Stimulated activated CD4-positive, alpha-beta T cell treated with anti-CD3 and anti-CD28 coated beads, Interleukin-1b, Interleukin-23, amount 100 ng/mL, for 48 hours (primary cell): ENCODE measurements at regions not wholly inside any gene's neighbourhood (a gene's known extent, or its start where the extent isn't known, plus 50 kb on each side); places are given as distances from the start of the nearest gene placed in this dataset.
"Not testable (repeated sequence)": the region's sequence is repeated elsewhere in the genome, so short reads cannot be mapped to it uniquely, and the experiment has no call there.

Experiments
- DNase-seq: peaks from one replicate; pipeline ENCODE4 v3.0.0-alpha.2; 2020

DNA sequence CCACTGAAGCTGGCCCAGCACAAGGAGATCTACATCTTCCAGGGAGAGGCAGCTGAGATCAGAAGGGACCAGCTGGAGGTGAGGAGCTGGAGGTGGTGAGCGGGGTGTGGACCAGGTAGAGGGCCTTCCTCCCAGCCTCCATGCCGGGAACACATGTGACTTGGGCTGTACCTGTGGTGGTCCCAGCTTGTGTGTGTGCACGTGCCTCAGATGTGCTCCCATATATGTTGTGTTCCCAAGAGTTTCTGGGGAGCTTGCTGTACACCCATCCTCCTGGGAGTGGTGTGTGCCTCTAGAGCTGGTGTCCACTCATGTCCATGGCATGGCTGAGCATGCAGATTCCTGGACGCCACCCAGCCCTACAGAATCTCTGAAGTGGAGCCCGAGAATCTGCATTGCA, 183.7 kb upstream of the AKAP13 start:
- not testable (repeated sequence) for DNase-seq

DNA sequence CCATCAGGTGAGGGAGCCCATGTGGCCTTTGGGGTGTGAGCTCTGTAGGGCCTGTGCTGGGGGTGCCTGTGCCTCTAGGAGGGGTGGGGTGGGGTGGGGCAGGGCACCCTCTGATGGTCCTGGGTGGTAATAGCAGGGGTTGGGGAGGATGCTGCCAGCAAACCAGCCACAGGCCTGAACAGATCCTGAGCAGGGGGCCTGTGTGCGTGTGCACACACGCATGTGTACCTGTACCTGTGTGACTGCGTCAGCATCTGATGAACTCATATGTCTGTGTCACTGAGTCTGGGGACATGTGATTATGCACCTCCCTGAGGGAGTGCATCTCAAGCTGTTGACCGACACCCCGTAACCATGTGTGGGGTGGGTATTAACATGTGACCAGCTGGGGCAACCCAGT, 182.8 kb upstream of the AKAP13 start:
- not testable (repeated sequence) for DNase-seq

- not testable (repeated sequence) for DNase-seq
These were observed 182.0 kb upstream of the AKAP13 start for GRCh38 chr15:85198432-85198831.

GRCh38 chr15:85200215-85200614, 180.2 kb upstream of the AKAP13 start:
- DNase-seq = not testable (repeated sequence)

- not testable (repeated sequence) for DNase-seq
These were observed 179.1 kb upstream of the AKAP13 start for GRCh38 chr15:85201118-85201793.

GRCh38 chr15:85204481-85204880, 175.9 kb upstream of the AKAP13 start:
- DNase-seq = not testable (repeated sequence)

DNA sequence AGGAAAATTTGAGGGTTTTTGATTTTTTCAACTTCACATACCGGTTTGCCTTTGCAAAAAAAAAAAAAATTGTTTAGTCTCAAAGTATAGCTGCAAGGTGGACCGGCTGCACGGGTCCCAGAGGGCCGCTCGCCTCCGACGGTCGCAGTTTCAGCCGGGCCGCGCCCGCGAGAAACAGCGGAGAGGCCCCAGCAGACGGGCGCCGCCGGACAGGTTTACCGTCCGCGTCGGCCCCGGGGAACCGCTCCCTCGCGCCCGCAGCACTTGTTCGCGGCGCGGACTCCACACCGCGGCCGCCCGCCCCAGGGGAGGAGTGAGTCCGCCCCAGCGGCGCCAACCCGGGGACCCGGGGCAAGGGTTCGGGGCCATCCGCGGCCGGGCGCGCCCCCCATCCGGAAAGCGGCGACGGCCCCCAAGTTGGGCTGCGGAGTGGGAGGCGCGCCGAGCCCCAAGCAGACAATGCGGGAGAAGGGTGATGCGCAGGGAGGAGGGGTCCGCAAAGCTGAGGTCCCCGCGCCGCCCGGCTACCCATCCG, 146.5 kb upstream of the AKAP13 start:
- not testable (repeated sequence) for DNase-seq

GRCh38 chr15:85234450-85235196, 145.8 kb upstream of the AKAP13 start:
- not testable (repeated sequence) for DNase-seq

DNA sequence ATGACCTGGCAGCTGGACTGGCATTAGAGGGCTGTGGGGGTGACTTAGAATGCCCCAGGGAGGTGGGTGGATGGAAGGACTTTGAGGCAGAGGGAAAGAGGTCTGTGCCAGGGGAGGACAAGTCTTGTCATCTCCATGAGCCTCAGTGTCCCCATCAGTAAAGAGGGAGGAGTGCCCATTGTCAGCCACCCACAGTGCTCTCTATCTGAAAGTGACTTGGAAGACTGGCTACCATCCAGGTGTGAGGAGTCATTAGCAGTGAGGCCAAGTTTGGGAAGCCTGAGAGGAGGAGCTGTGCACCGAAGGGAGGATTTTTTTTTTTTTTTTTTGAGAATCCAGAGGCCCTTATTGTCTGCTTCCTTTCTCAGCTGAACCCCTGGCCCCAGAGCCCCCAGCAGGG, 136.3 kb upstream of the AKAP13 start:
- DNase-seq = not testable (repeated sequence)

DNA sequence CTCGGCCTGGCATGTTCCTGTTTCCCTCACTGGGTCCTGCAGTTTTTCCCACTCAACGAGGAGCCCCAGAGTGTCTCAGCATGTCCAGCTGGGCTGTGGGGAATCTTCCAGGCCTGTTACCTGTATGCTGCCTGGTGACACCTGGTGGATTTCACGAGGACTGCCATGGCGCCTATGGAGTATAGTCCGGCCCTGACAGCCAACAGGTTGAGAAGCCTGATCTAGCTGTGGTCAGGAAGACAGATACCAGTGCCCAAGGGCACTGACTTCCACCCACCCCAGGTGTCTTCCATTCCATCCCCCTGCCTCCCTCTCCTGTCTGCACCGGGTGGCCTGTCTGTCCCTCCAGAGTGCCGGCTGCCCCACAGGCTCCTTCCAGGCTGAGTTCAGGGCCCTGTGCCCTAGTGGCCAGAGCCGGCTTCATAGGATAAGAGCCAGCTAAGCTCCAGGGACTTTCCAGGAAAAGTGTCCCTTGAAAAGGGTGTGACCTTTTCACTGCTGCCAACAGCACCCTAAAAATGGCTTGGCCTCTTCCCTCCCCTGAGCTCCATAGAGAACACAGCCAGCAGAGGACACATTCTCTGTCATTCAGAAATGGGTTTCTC, 129.4 kb upstream of the AKAP13 start:
- DNase-seq = not testable (repeated sequence)

GRCh38 chr15:85253196-85253915, 127.0 kb upstream of the AKAP13 start:
- not testable (repeated sequence) for DNase-seq

- not testable (repeated sequence) for DNase-seq
These were observed 125.4 kb upstream of the AKAP13 start for GRCh38 chr15:85254961-85255360.

GRCh38 chr15:85255502-85255901, 124.9 kb upstream of the AKAP13 start:
- not testable (repeated sequence) for DNase-seq

- DNase-seq = not testable (repeated sequence)
These were observed 124.1 kb upstream of the AKAP13 start for GRCh38 chr15:85256009-85256997.

GRCh38 chr15:85258062-85258445, 122.3 kb upstream of the AKAP13 start:
- DNase-seq = not testable (repeated sequence)

DNA sequence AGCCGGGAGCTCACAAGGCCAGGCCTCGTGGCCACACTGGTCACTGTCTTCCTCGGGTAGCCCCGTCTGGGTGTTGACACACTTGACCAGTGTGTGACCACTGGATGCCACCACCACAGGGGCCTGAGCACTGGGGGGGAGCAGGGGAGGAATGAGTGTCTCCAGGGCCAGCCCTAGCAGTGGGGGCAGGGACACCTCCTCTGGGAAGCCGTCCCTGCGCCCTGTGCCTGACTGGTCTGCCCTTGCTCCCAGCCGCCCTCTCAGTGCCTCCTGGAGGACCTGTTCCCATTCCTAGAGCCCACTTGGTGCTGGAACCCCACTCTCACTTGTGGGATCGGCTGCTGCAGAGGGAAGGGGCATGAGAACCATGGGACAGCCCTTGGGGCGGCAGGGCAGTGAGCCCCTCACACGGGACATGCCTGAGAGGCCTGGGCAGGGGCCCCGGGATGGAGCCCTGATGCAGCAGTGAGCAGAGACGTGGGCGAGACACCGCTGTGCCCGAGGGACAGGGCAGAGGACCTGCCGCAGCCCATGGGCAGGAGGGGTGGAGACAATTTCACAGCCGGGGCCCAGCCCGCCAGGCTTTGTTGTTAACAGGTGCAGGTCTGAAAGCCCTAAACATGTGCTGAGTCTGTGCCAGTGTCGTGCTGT, 121.7 kb upstream of the AKAP13 start:
- DNase-seq = not testable (repeated sequence)

DNA sequence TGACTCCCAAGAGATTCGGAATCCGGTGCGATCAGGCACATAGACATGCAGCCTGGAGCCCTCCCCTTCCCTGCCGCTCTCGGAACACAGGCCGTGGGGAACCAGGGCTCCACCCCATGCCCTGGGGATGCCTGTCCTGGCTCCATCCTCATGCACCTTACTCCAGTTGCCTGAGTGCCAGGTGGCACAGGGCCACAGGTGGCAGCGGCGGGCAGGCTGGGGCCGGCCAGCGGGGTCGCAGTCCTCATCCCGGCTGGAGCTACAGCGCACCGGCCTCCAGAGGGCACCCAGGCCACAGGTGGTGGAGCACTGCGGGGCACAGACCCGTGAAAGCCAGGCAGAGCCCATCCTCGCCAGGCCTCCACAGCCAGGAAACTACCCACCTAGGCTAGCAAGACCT, 119.9 kb upstream of the AKAP13 start:
- DNase-seq = not testable (repeated sequence)

- not testable (repeated sequence) for DNase-seq
These were observed 117.8 kb upstream of the AKAP13 start for GRCh38 chr15:85262461-85263055.

- DNase-seq = not testable (repeated sequence)
These were observed 116.5 kb upstream of the AKAP13 start for GRCh38 chr15:85263842-85264440.

- not testable (repeated sequence) for DNase-seq
These were observed 115.7 kb upstream of the AKAP13 start for GRCh38 chr15:85264614-85265190.
